IMR-90 (cell line): ENCODE measurements at regions not wholly inside any gene's neighbourhood (a gene's known extent, or its start where the extent isn't known, plus 50 kb on each side); places are given as distances from the start of the nearest gene placed in this dataset.

ENCODE experiments used
- ATAC-seq: fragments of 200-7000 bp; cut with Tn5 transposase; 2 replicates; pipeline ENCODE4 v1.9.1; 2020; ENCODE audit warnings: low read depth, mild to moderate bottlenecking, moderate library complexity
- BruUV-seq: library from RNA; stranded (reverse); fragments of 400-500 nt; replicated peaks from 2 replicates; lab custom pipeline; 2021; lab: Mats Ljungman, UMichigan
- CTCF ChIA-PET: fragments of 300-600 bp; formaldehyde crosslinking; extraction: SDS; loops from one replicate; lab custom pipeline; 2021; ENCODE audit warnings: antibody characterized with exemption; lab: Yijun Ruan, JAX
- POLR2A ChIA-PET: fragments of 300-600 bp; sonication (Branson Sonifier 250); formaldehyde crosslinking; loops from one replicate; lab custom pipeline; 2022; ENCODE audit warnings: antibody characterized with exemption; ENCODE audit not compliant: unreplicated experiment; lab: Charles Lee
- DNase-seq: peaks from one replicate; pipeline ENCODE4 v3.0.0; 2013
- H2AFZ ChIP-seq: replicated peaks from 2 replicates; pipeline ENCODE3; 2013; ENCODE audit warnings: low read length, mild to moderate bottlenecking; ENCODE audit not compliant: poor library complexity
- H2AK5ac ChIP-seq: 2 replicates; pipeline ENCODE4 v1.6.1; 2013; ENCODE audit warnings: low read depth, low read length, inconsistent platforms
- H2AK9ac ChIP-seq: replicated peaks from 2 replicates; pipeline ENCODE3; 2013; ENCODE audit warnings: mild to moderate bottlenecking, low read depth, low read length, moderate library complexity; ENCODE audit not compliant: poor library complexity
- H2BK120ac ChIP-seq: 2 replicates; pipeline ENCODE4 v1.6.1; 2013; ENCODE audit warnings: low read depth, low read length, inconsistent platforms
- H2BK15ac ChIP-seq: 3 replicates; pipeline ENCODE4 v1.6.1; 2013; ENCODE audit warnings: low read depth, low read length, inconsistent platforms
- H2BK20ac ChIP-seq: 2 replicates; pipeline ENCODE4 v1.6.1; 2013; ENCODE audit warnings: low read depth, mild to moderate bottlenecking, inconsistent platforms, low read length, moderate library complexity
- H2BK5ac ChIP-seq: 2 replicates; pipeline ENCODE4 v1.6.1; 2013; ENCODE audit warnings: mild to moderate bottlenecking, low read depth, low read length, inconsistent platforms; ENCODE audit not compliant: poor library complexity, severe bottlenecking
- H3K14ac ChIP-seq: replicated peaks from 2 replicates; pipeline ENCODE4 v1.6.1; 2013; ENCODE audit warnings: low read depth, low read length, inconsistent platforms
- H3K18ac ChIP-seq: 2 replicates; pipeline ENCODE4 v1.6.1; 2013; ENCODE audit warnings: low read depth, low read length, control low read depth
- H3K23ac ChIP-seq: 2 replicates; pipeline ENCODE4 v1.6.1; 2013; ENCODE audit warnings: low read depth, low read length, inconsistent platforms
- H3K27ac ChIP-seq: 2 replicates; pipeline ENCODE4 v1.5.1; 2013; ENCODE audit warnings: mild to moderate bottlenecking, control low read depth, low read length; ENCODE audit not compliant: insufficient read depth
- H3K27me3 ChIP-seq: 2 replicates; pipeline ENCODE4 v1.6.1; 2013; ENCODE audit warnings: low read length; ENCODE audit not compliant: control insufficient read depth, insufficient read depth
- H3K36me3 ChIP-seq: 2 replicates; pipeline ENCODE4 v1.6.1; 2013; ENCODE audit warnings: low read length, mixed read lengths; ENCODE audit not compliant: control insufficient read depth, insufficient read depth
- H3K4ac ChIP-seq: 2 replicates; pipeline ENCODE4 v1.6.1; 2013; ENCODE audit warnings: low read depth, low read length, inconsistent platforms
- H3K4me1 ChIP-seq: 2 replicates; pipeline ENCODE4 v1.6.1; 2013; ENCODE audit warnings: low read length, mixed read lengths; ENCODE audit not compliant: control insufficient read depth, insufficient read depth
- H3K4me2 ChIP-seq: 2 replicates; pipeline ENCODE4 v1.6.1; 2013; ENCODE audit warnings: low read depth, mild to moderate bottlenecking, control low read depth, low read length, moderate library complexity
- H3K4me3 ChIP-seq: 2 replicates; pipeline ENCODE4 v1.5.1; 2013; ENCODE audit warnings: low read depth, mild to moderate bottlenecking, control low read depth, low read length, moderate library complexity; ENCODE audit not compliant: insufficient read depth
- H3K56ac ChIP-seq: 2 replicates; pipeline ENCODE4 v1.6.1; 2013; ENCODE audit warnings: low read length, inconsistent platforms; ENCODE audit not compliant: insufficient read depth; ENCODE audit errors: extremely low read depth
- H3K79me1 ChIP-seq, 2 experiments: 2 replicates each; pipeline ENCODE4 v1.6.1; 2013; ENCODE audit warnings: low read length in 2 of 2, inconsistent platforms in 1 of 2, low read depth in 1 of 2
- H3K9ac ChIP-seq: 2 replicates; pipeline ENCODE4 v1.6.1; 2013; ENCODE audit warnings: low read depth, low read length, control low read depth
- H3K9me1 ChIP-seq: 2 replicates; pipeline ENCODE4 v1.6.1; 2013; ENCODE audit warnings: low read length, inconsistent platforms; ENCODE audit not compliant: insufficient read depth
- H3K9me3 ChIP-seq: 2 replicates; pipeline ENCODE4 v1.6.1; 2013; ENCODE audit warnings: low read length; ENCODE audit not compliant: control insufficient read depth, insufficient read depth
- H4K20me1 ChIP-seq: 2 replicates; pipeline ENCODE4 v1.6.1; 2013; ENCODE audit warnings: low read length, inconsistent platforms; ENCODE audit not compliant: insufficient read depth
- H4K5ac ChIP-seq: 2 replicates; pipeline ENCODE4 v1.6.1; 2013; ENCODE audit warnings: mild to moderate bottlenecking, low read depth, low read length, control low read depth
- H4K8ac ChIP-seq, 2 experiments: 2 replicates each; pipeline ENCODE4 v1.6.1; 2013; ENCODE audit warnings: low read depth in 2 of 2, low read length in 2 of 2, control low read depth in 1 of 2, inconsistent platforms in 1 of 2
- H4K91ac ChIP-seq: 2 replicates; pipeline ENCODE4 v1.6.1; 2013; ENCODE audit warnings: low read depth, low read length, inconsistent platforms; ENCODE audit not compliant: insufficient read depth
- BHLHE40 ChIP-seq: fragments of 150-350 bp; IDR thresholded peaks from 2 replicates; pipeline ENCODE4 v1.6.1; 2016; ENCODE audit warnings: mild to moderate bottlenecking, low read depth, low read length
- CEBPB ChIP-seq: IDR thresholded peaks from 2 replicates; pipeline ENCODE4 v1.6.1; 2012; ENCODE audit warnings: low read depth, low read length, improper control_type of control experiment
- CHD1 ChIP-seq: IDR thresholded peaks from 2 replicates; pipeline ENCODE4 v1.6.1; 2012; ENCODE audit warnings: low read depth, low read length, improper control_type of control experiment
- CTCF ChIP-seq: conservative IDR thresholded peaks from 2 replicates; pipeline ENCODE4 v1.5.1; 2012; ENCODE audit warnings: mild to moderate bottlenecking, low read depth, low read length, improper control_type of control experiment
- ELK1 ChIP-seq: fragments of 150-350 bp; IDR thresholded peaks from 2 replicates; pipeline ENCODE4 v1.6.1; 2016; ENCODE audit warnings: low read depth, mild to moderate bottlenecking, low read length, moderate library complexity, borderline replicate concordance
- FOS ChIP-seq: fragments of 150-350 bp; IDR thresholded peaks from 2 replicates; pipeline ENCODE4 v1.6.1; 2016; ENCODE audit warnings: low read depth, low read length
- MAFK ChIP-seq: IDR thresholded peaks from 2 replicates; pipeline ENCODE4 v1.6.1; 2012; ENCODE audit warnings: low read depth, low read length, improper control_type of control experiment
- MAZ ChIP-seq: IDR thresholded peaks from 2 replicates; pipeline ENCODE4 v1.6.1; 2012; ENCODE audit warnings: low read depth, mild to moderate bottlenecking, low read length, improper control_type of control experiment, moderate library complexity, borderline replicate concordance
- MXI1 ChIP-seq: IDR thresholded peaks from 2 replicates; pipeline ENCODE4 v1.6.1; 2012; ENCODE audit warnings: low read depth, mild to moderate bottlenecking, low read length, moderate library complexity, borderline replicate concordance
- NFE2L2 ChIP-seq: fragments of 150-350 bp; IDR thresholded peaks from 2 replicates; pipeline ENCODE4 v1.6.1; 2016; ENCODE audit warnings: low read depth, mild to moderate bottlenecking, low read length
- POLR2A ChIP-seq: IDR thresholded peaks from 2 replicates; pipeline ENCODE4 v1.6.1; 2012; ENCODE audit warnings: mild to moderate bottlenecking, low read depth, low read length
- RAD21 ChIP-seq: IDR thresholded peaks from 2 replicates; pipeline ENCODE4 v1.6.1; 2012; ENCODE audit warnings: low read length, improper control_type of control experiment
- RCOR1 ChIP-seq: IDR thresholded peaks from 2 replicates; pipeline ENCODE4 v1.6.1; 2012; ENCODE audit warnings: mild to moderate bottlenecking, low read length, improper control_type of control experiment; ENCODE audit not compliant: insufficient replicate concordance
- RFX5 ChIP-seq: IDR thresholded peaks from 2 replicates; pipeline ENCODE4 v1.8.0; 2012; ENCODE audit warnings: low read depth, mild to moderate bottlenecking, low read length, moderate library complexity
- SMC3 ChIP-seq: fragments of 150-350 bp; IDR thresholded peaks from 2 replicates; pipeline ENCODE4 v1.6.1; 2016; ENCODE audit warnings: low read depth, mild to moderate bottlenecking, antibody characterized with exemption, low read length, moderate library complexity
- USF2 ChIP-seq: fragments of 150-350 bp; IDR thresholded peaks from 2 replicates; pipeline ENCODE4 v1.6.1; 2017; ENCODE audit warnings: mild to moderate bottlenecking, antibody characterized with exemption, low read length, low read depth
- WGBS, 2 experiments: methylation state at CpG; one replicate each; pipeline versions ENCODE4 v1.1.5 to v1.1.7; 2013; ENCODE audit warnings: missing lambda C conversion rate in 2 of 2; ENCODE audit not compliant: insufficient read length in 1 of 2; ENCODE audit errors: extremely low coverage in 2 of 2; 5-methylcytosine and 5-hydroxymethylcytosine counted together
- dilution Hi-C: fragments of 300-500 bp; cut with HindIII; formaldehyde crosslinking; loops from one replicate; pipeline ENCODE4 v1.14.3; 2018; ENCODE audit warnings: low sequenced_read_pairs; ENCODE audit not compliant: unreplicated experiment
- in situ Hi-C: fragments of 300-500 bp; cut with MboI; formaldehyde crosslinking; loops from 3 replicates; pipeline ENCODE4 v1.14.3; 2019; ENCODE audit warnings: low sequenced_read_pairs, inconsistent platforms, mixed read lengths
- intact Hi-C: fragments of 100-400 bp; cut with micrococcal nuclease; formaldehyde crosslinking; loops from 2 replicates; pipeline ENCODE4 v1.10.0; 2022

- H3K9ac ChIP-seq: no peak overlapping the region
- H2BK5ac ChIP-seq: no peak overlapping the region
- no TSS peak for BruUV-seq
- no peak overlapping the region for H3K4ac ChIP-seq
- H2AFZ ChIP-seq: no peak overlapping the region
- ChIA-PET CTCF (no interaction called here), POLR2A (no interaction called here)
- dilution Hi-C loops (no loop called here), intact Hi-C loops (no loop called here), in situ Hi-C loops (no loop called here)
- H2BK20ac ChIP-seq: no peak overlapping the region
- TF ChIP-seq MAFK (no peak), MAZ (no peak), ELK1 (no peak), BHLHE40 (no peak), MXI1 (no peak), RAD21 (no peak), USF2 (no peak), RFX5 (no peak), NFE2L2 (no peak), CTCF (no peak), CEBPB (no peak), SMC3 (no peak), FOS (no peak), RCOR1 (no peak), POLR2A (no peak), CHD1 (no peak)
- peaks cover 22% of the 10 kb centered on the region for H3K9me3 ChIP-seq
- H3K27me3 ChIP-seq: no peaks in the 10 kb centered on the region
- H3K23ac ChIP-seq: no peak overlapping the region
- H3K9me1 ChIP-seq: no peaks in the 10 kb centered on the region
- DNase-seq (no peak), ATAC-seq (no peak)
- H4K20me1 ChIP-seq: no peaks in the 10 kb centered on the region
- H3K18ac ChIP-seq: no peak overlapping the region
- H3K4me2 ChIP-seq: no peak overlapping the region
- H4K5ac ChIP-seq: no peak overlapping the region
- no peak overlapping the region for H2AK9ac ChIP-seq
- no peak overlapping the region for H2BK120ac ChIP-seq
- no peak overlapping the region for H2AK5ac ChIP-seq
- 51% methylated on average over 3 of the region's 5 CpGs; no CpG with 5 or more reads in 1 of the 2 experiments for WGBS, 2 experiments
- no peak overlapping the region for H2BK15ac ChIP-seq
- no peaks in the 10 kb centered on the region for H3K36me3 ChIP-seq
- no peak overlapping the region for H4K91ac ChIP-seq
- no peak overlapping the region for H4K8ac ChIP-seq
- no peak overlapping the region for H3K27ac ChIP-seq
- H3K56ac ChIP-seq: no peak overlapping the region
- H3K4me3 ChIP-seq: no peak overlapping the region
- H3K14ac ChIP-seq: no peak overlapping the region
- no peaks in the 10 kb centered on the region for H3K79me1 ChIP-seq
- no peaks in the 10 kb centered on the region for H3K4me1 ChIP-seq
These were observed 68.8 kb upstream of the AGBL1 start for GRCh38 chr15:86010891-86011290.
